PC-9 (cell line): ENCODE measurements at regions not wholly inside any gene's neighbourhood (a gene's known extent, or its start where the extent isn't known, plus 50 kb on each side); places are given as distances from the start of the nearest gene placed in this dataset.

Experiments
- BruUV-seq: library from RNA; stranded (reverse); fragments of 400-500 nt; replicated peaks from 2 replicates; lab custom pipeline; 2021; lab: Mats Ljungman, UMichigan
- CTCF ChIA-PET: fragments of 300-600 bp; sonication (Branson Sonifier 250); formaldehyde crosslinking; loops from one replicate; lab custom pipeline; 2022; ENCODE audit warnings: antibody characterized with exemption; lab: Charles Lee
- POLR2A ChIA-PET: fragments of 300-600 bp; sonication (Branson Sonifier 250); formaldehyde crosslinking; loops from one replicate; lab custom pipeline; 2022; ENCODE audit warnings: antibody characterized with exemption; ENCODE audit not compliant: unreplicated experiment; lab: Charles Lee
- DNase-seq, 2 experiments: peaks; one replicate each; pipeline versions ENCODE4 v3.0.0 to v3.0.0-alpha.2; 2015 to 2022; ENCODE audit warnings: mixed read lengths in 1 of 2
- H2AFZ ChIP-seq: fragments of 200-600 bp; sonication (generic); 2 replicates; pipeline ENCODE4 v1.8.1; 2017; ENCODE audit warnings: antibody characterized with exemption
- H3F3A ChIP-seq: fragments of 200-600 bp; sonication (generic); 2 replicates; pipeline ENCODE4 v1.8.1; 2017; ENCODE audit warnings: antibody characterized with exemption, mild to moderate bottlenecking, low read depth; ENCODE audit not compliant: insufficient read depth
- H3K27ac ChIP-seq: fragments of 200-600 bp; sonication (generic); 2 replicates; pipeline ENCODE4 v1.6.1; 2016; ENCODE audit warnings: mixed run types
- H3K27me3 ChIP-seq: fragments of 200-600 bp; sonication (generic); 2 replicates; pipeline ENCODE4 v1.6.1; 2016; ENCODE audit warnings: low read depth, mixed run types; ENCODE audit not compliant: insufficient read depth
- H3K36me3 ChIP-seq: fragments of 200-600 bp; sonication (generic); 2 replicates; pipeline ENCODE4 v1.6.1; 2016; ENCODE audit warnings: low read depth, mixed run types
- H3K4me1 ChIP-seq: fragments of 200-600 bp; sonication (generic); replicated peaks from 2 replicates; pipeline ENCODE4 v1.6.1; 2016; ENCODE audit warnings: mixed run types; ENCODE audit not compliant: insufficient read depth
- H3K4me2 ChIP-seq: fragments of 200-600 bp; sonication (generic); 2 replicates; pipeline ENCODE4 v1.6.1; 2017; ENCODE audit warnings: mixed run types
- H3K4me3 ChIP-seq: fragments of 200-600 bp; sonication (generic); 2 replicates; pipeline ENCODE4 v1.6.1; 2016; ENCODE audit warnings: mixed run types
- H3K79me2 ChIP-seq: fragments of 200-600 bp; sonication (generic); 2 replicates; pipeline ENCODE4 v1.6.1; 2017; ENCODE audit warnings: low read depth, mixed run types
- H3K9me2 ChIP-seq: fragments of 200-600 bp; sonication (generic); 2 replicates; pipeline ENCODE4 v1.8.1; 2017; ENCODE audit warnings: mild to moderate bottlenecking; ENCODE audit not compliant: insufficient read depth
- H3K9me3 ChIP-seq: fragments of 200-600 bp; sonication (generic); 2 replicates; pipeline ENCODE4 v1.8.1; 2016; ENCODE audit warnings: low read depth; ENCODE audit not compliant: insufficient read depth
- H4K20me1 ChIP-seq: fragments of 200-600 bp; sonication (generic); 2 replicates; pipeline ENCODE4 v1.8.1; 2017; ENCODE audit not compliant: insufficient read depth
- CTCF ChIP-seq: fragments of 200-600 bp; sonication (generic); conservative IDR thresholded peaks from 2 replicates; pipeline ENCODE4 v1.6.1; 2017; ENCODE audit warnings: mixed run types, antibody characterized with exemption, mild to moderate bottlenecking, moderate library complexity
- EZH2 ChIP-seq: fragments of 200-600 bp; sonication (generic); IDR thresholded peaks from 2 replicates; pipeline ENCODE4 v1.8.0; 2017; ENCODE audit warnings: antibody characterized with exemption, low read depth
- intact Hi-C: fragments of 100-400 bp; cut with micrococcal nuclease; formaldehyde crosslinking; loops from one replicate; pipeline ENCODE4 v1.10.0; 2022; ENCODE audit not compliant: unreplicated experiment

GRCh38 chr11:79963856-79964645, 523.2 kb upstream of the TENM4 start:
- H3K36me3 ChIP-seq, result no peaks in the 10 kb centered on the region
- no peaks in the 10 kb centered on the region for H4K20me1 ChIP-seq
- no peaks in the 10 kb centered on the region for H3F3A ChIP-seq
- TF ChIP-seq EZH2 (no peak), CTCF (no peak)
- H2AFZ ChIP-seq, result no peak overlapping the region
- no peaks in the 10 kb centered on the region for H3K79me2 ChIP-seq
- no peak overlapping the region for H3K27ac ChIP-seq
- no peak overlapping the region for H3K4me3 ChIP-seq
- BruUV-seq, result no TSS peak
- H3K9me3 ChIP-seq, result peaks cover 5% of the 10 kb centered on the region; the same call in 1 of the 2 replicates
- CTCF ChIA-PET, result no interaction called here
- POLR2A ChIA-PET, result no interaction called here
- no peak overlapping the region for H3K4me2 ChIP-seq
- no peaks in the 10 kb centered on the region; the same call in 1 of the 2 replicates for H3K9me2 ChIP-seq
- intact Hi-C loops, result no loop called here
- DNase-seq, result no peak
- no peaks in the 10 kb centered on the region for H3K27me3 ChIP-seq
- no peaks in the 10 kb centered on the region for H3K4me1 ChIP-seq

- Histone ChIP-seq H3K27ac (no peak overlapping the region), H3K4me2 (no peak overlapping the region), H3K9me2 (no peaks in the 10 kb centered on the region), H3K79me2 (no peaks in the 10 kb centered on the region), H2AFZ (no peak overlapping the region), H4K20me1 (no peaks in the 10 kb centered on the region), H3K4me1 (no peaks in the 10 kb centered on the region), H3K36me3 (no peaks in the 10 kb centered on the region), H3K4me3 (no peak overlapping the region), H3F3A (no peaks in the 10 kb centered on the region), H3K27me3 (no peaks in the 10 kb centered on the region), H3K9me3 (peaks cover 6% of the 10 kb centered on the region; the same call in 1 of the 2 replicates)
- ChIA-PET CTCF (no interaction called here), POLR2A (no interaction called here)
- no TSS peak for BruUV-seq
- no peak for DNase-seq
- TF ChIP-seq CTCF (no peak), EZH2 (no peak)
- intact Hi-C loops, result no loop called here
These were observed 519.6 kb upstream of the TENM4 start for GRCh38 chr11:79960461-79960860.

GRCh38 chr11:79959318-79959717, 518.5 kb upstream of the TENM4 start:
- Histone ChIP-seq H3K9me2 (no peaks in the 10 kb centered on the region), H4K20me1 (no peaks in the 10 kb centered on the region), H3K27ac (no peak overlapping the region), H3F3A (no peaks in the 10 kb centered on the region), H3K4me1 (no peaks in the 10 kb centered on the region), H2AFZ (no peak overlapping the region), H3K27me3 (no peaks in the 10 kb centered on the region), H3K4me3 (no peak overlapping the region), H3K9me3 (peaks cover 6% of the 10 kb centered on the region; the same call in 1 of the 2 replicates), H3K36me3 (no peaks in the 10 kb centered on the region), H3K4me2 (no peak overlapping the region), H3K79me2 (no peaks in the 10 kb centered on the region)
- no peak for DNase-seq
- intact Hi-C loops, result no loop called here
- TF ChIP-seq CTCF (no peak), EZH2 (no peak)
- no TSS peak for BruUV-seq
- POLR2A ChIA-PET, result no interaction called here
- CTCF ChIA-PET, result no interaction called here
